Smooth muscle cell (in vitro differentiated cells): ENCODE measurements at regions not wholly inside any gene's neighbourhood (a gene's known extent, or its start where the extent isn't known, plus 50 kb on each side); places are given as distances from the start of the nearest gene placed in this dataset.

Experiments
- DNase-seq: peaks from one replicate; lab custom pipeline; 2025; ENCODE audit not compliant: unreplicated experiment; lab: John Stamatoyannopoulos, UW
- H2AFZ ChIP-seq: fragments of 200-600 bp; sonication (generic); 2 replicates; pipeline ENCODE4 v1.6.0; 2016; ENCODE audit warnings: antibody characterized with exemption, low read depth, mild to moderate bottlenecking
- H3F3A ChIP-seq: fragments of 200-600 bp; sonication (generic); 2 replicates; pipeline ENCODE4 v1.6.0; 2017; ENCODE audit warnings: antibody characterized with exemption, low read depth
- H3K27ac ChIP-seq: fragments of 200-600 bp; sonication (generic); 2 replicates; pipeline ENCODE4 v1.5.1; 2016; ENCODE audit warnings: low read depth, mild to moderate bottlenecking
- H3K27me3 ChIP-seq: fragments of 200-600 bp; sonication (generic); 2 replicates; pipeline ENCODE4 v1.6.1; 2016; ENCODE audit warnings: low read depth, mild to moderate bottlenecking
- H3K36me3 ChIP-seq: fragments of 200-600 bp; sonication (generic); 2 replicates; pipeline ENCODE4 v1.5.1; 2016; ENCODE audit warnings: low read depth
- H3K4me1 ChIP-seq: fragments of 200-600 bp; sonication (generic); 2 replicates; pipeline ENCODE4 v1.5.1; 2016; ENCODE audit warnings: low read depth
- H3K4me2 ChIP-seq: fragments of 200-600 bp; sonication (generic); 2 replicates; pipeline ENCODE4 v1.6.0; 2016; ENCODE audit warnings: mild to moderate bottlenecking
- H3K4me3 ChIP-seq: fragments of 200-600 bp; sonication (generic); 2 replicates; pipeline ENCODE4 v1.5.1; 2016; ENCODE audit warnings: mild to moderate bottlenecking
- H3K79me2 ChIP-seq: fragments of 200-600 bp; sonication (generic); 2 replicates; pipeline ENCODE4 v1.6.0; 2016; ENCODE audit warnings: low read depth, mild to moderate bottlenecking
- H3K9ac ChIP-seq: fragments of 200-600 bp; sonication (generic); 2 replicates; pipeline ENCODE4 v1.6.0; 2016; ENCODE audit warnings: low read depth
- H3K9me3 ChIP-seq: fragments of 200-600 bp; sonication (generic); replicated peaks from 2 replicates; pipeline ENCODE4 v1.5.1; 2016; ENCODE audit warnings: low read depth
- H4K20me1 ChIP-seq: fragments of 200-600 bp; sonication (generic); 2 replicates; pipeline ENCODE4 v1.6.0; 2016; ENCODE audit warnings: low read depth
- CTCF ChIP-seq: fragments of 200-600 bp; sonication (generic); IDR thresholded peaks from 2 replicates; pipeline ENCODE4 v1.5.1; 2017; ENCODE audit warnings: borderline replicate concordance, mild to moderate bottlenecking, antibody characterized with exemption; ENCODE audit not compliant: insufficient read depth, poor library complexity, severe bottlenecking
- WGBS: methylation state at CpG from one replicate; pipeline ENCODE4 v1.1.7; 2016; ENCODE audit warnings: low lambda C conversion rate; 5-methylcytosine and 5-hydroxymethylcytosine counted together

- H2AFZ ChIP-seq: no peak overlapping the region
- H4K20me1 ChIP-seq: no peaks in the 10 kb centered on the region
- H3K9ac ChIP-seq: no peak overlapping the region
- no peak overlapping the region for H3K4me3 ChIP-seq
- no peaks in the 10 kb centered on the region for H3K27me3 ChIP-seq
- DNase-seq: no peak
- H3F3A ChIP-seq: no peaks in the 10 kb centered on the region
- H3K4me2 ChIP-seq: no peak overlapping the region
- H3K36me3 ChIP-seq: no peaks in the 10 kb centered on the region
- WGBS: 80% methylated on average over 2 of the region's 2 CpGs
- H3K9me3 ChIP-seq: no peaks in the 10 kb centered on the region
- no peaks in the 10 kb centered on the region for H3K79me2 ChIP-seq
- H3K27ac ChIP-seq: no peak overlapping the region
- peak; percentile 27 for TF ChIP-seq CTCF
- H3K4me1 ChIP-seq: no peaks in the 10 kb centered on the region
Observed at GRCh38 chr7:110130669-110131068, 960.3 kb upstream of the LRRN3 start.

GRCh38 chr7:110131344-110131743, 959.6 kb upstream of the LRRN3 start:
- no peak overlapping the region for H3K9ac ChIP-seq
- H3K36me3 ChIP-seq: no peaks in the 10 kb centered on the region
- no peaks in the 10 kb centered on the region for H3K79me2 ChIP-seq
- no peaks in the 10 kb centered on the region for H3K4me1 ChIP-seq
- H3K4me2 ChIP-seq: no peak overlapping the region
- H3K9me3 ChIP-seq: no peaks in the 10 kb centered on the region
- H3K27ac ChIP-seq: no peak overlapping the region
- no peaks in the 10 kb centered on the region for H4K20me1 ChIP-seq
- no peaks in the 10 kb centered on the region for H3K27me3 ChIP-seq
- no peak for TF ChIP-seq CTCF
- DNase-seq: no peak
- no peak overlapping the region for H2AFZ ChIP-seq
- H3K4me3 ChIP-seq: no peak overlapping the region
- no peaks in the 10 kb centered on the region for H3F3A ChIP-seq

GRCh38 chr7:110139056-110139455, 951.9 kb upstream of the LRRN3 start:
- Histone ChIP-seq H3K4me1 (no peaks in the 10 kb centered on the region), H3K27me3 (no peaks in the 10 kb centered on the region), H3K4me2 (no peak overlapping the region), H4K20me1 (no peaks in the 10 kb centered on the region), H3F3A (no peaks in the 10 kb centered on the region), H3K79me2 (no peaks in the 10 kb centered on the region), H3K4me3 (no peak overlapping the region), H3K36me3 (no peaks in the 10 kb centered on the region), H3K9me3 (no peaks in the 10 kb centered on the region), H3K9ac (no peak overlapping the region), H3K27ac (no peak overlapping the region), H2AFZ (no peak overlapping the region)
- no peak for DNase-seq
- TF ChIP-seq CTCF: no peak

- Histone ChIP-seq H3K9ac (no peak overlapping the region), H2AFZ (no peak overlapping the region), H3F3A (no peaks in the 10 kb centered on the region), H3K79me2 (no peaks in the 10 kb centered on the region), H3K9me3 (no peaks in the 10 kb centered on the region), H3K27ac (no peak overlapping the region), H3K4me2 (no peak overlapping the region), H3K36me3 (no peaks in the 10 kb centered on the region), H3K4me1 (no peaks in the 10 kb centered on the region), H4K20me1 (no peaks in the 10 kb centered on the region), H3K27me3 (no peaks in the 10 kb centered on the region), H3K4me3 (no peak overlapping the region)
- no peak for TF ChIP-seq CTCF
- no peak for DNase-seq
- 52% methylated on average over 1 of the region's 1 CpG for WGBS
Observed at GRCh38 chr7:110142939-110143526, 947.9 kb upstream of the LRRN3 start.
